ENCODE measurements at regions not wholly inside any gene's neighbourhood (a gene's known extent, or its start where the extent isn't known, plus 50 kb on each side); places are given as distances from the start of the nearest gene placed in this dataset.
A peak's percentile ranks its signal among the peaks of the same experiment; 100 is the strongest.

- Histone ChIP-seq H3K9me3 (ENCODE audit: control insufficient read depth, low read depth, low read length) (no peaks in the 10 kb centered on the region), H3K4me1 (ENCODE audit: control insufficient read depth, insufficient read depth, low read length) (peaks cover 16% of the 10 kb centered on the region), H3K27ac (ENCODE audit: low read length) (no peak overlapping the region), H3K27me3 (ENCODE audit: control insufficient read depth, insufficient read depth, low read length) (no peaks in the 10 kb centered on the region), H3K4me3 (ENCODE audit: low read length) (no peak overlapping the region), H3K36me3 (ENCODE audit: control insufficient read depth, insufficient read depth, low read length) (no peaks in the 10 kb centered on the region)
- peak; percentile 10 to 78 for DNase-seq
- WGBS (ENCODE audit: insufficient coverage, low lambda C conversion rate) = no CpG with 5 or more reads among the region's 4 CpGs
These were observed 50.9 kb upstream of the CCDC28A start for GRCh38 chr6:138722425-138723371.

Data from large intestine (tissue), 3 donors.